WTC11 (cell line): ENCODE measurements at regions not wholly inside any gene's neighbourhood (a gene's known extent, or its start where the extent isn't known, plus 50 kb on each side); places are given as distances from the start of the nearest gene placed in this dataset.

ENCODE experiments used
- ATAC-seq: fragments of 200-7000 bp; cut with Tn5 transposase; 2 replicates; pipeline ENCODE4 v1.10.0; 2021; ENCODE audit warnings: mild to moderate bottlenecking, moderate library complexity
- CTCF ChIA-PET: fragments of 300-600 bp; sonication (Branson Sonifier 250); formaldehyde crosslinking; loops from one replicate; lab custom pipeline; 2021; ENCODE audit warnings: antibody characterized with exemption; lab: Charles Lee
- POLR2A ChIA-PET: fragments of 350-600 bp; sonication (Branson Sonifier 250); formaldehyde crosslinking; loops from one replicate; lab custom pipeline; 2021; ENCODE audit warnings: antibody characterized with exemption; lab: Charles Lee
- DNase-seq: peaks from one replicate; pipeline ENCODE4 v3.0.0; 2021; ENCODE audit warnings: low spot score
- H3K27ac Mint-ChIP-seq: 2 replicates; pipeline ENCODE4 v1.8.0; 2021; ENCODE audit warnings: mixed read lengths
- H3K27me3 Mint-ChIP-seq: 2 replicates; pipeline ENCODE4 v1.8.0; 2021; ENCODE audit warnings: low read depth, mild to moderate bottlenecking, moderate library complexity, mixed read lengths
- H3K36me3 Mint-ChIP-seq: 2 replicates; pipeline ENCODE4 v1.8.0; 2021; ENCODE audit warnings: mixed read lengths
- H3K4me1 Mint-ChIP-seq: 2 replicates; pipeline ENCODE4 v1.8.0; 2022; ENCODE audit warnings: mixed read lengths
- H3K4me3 Mint-ChIP-seq: 2 replicates; pipeline ENCODE4 v1.8.0; 2021; ENCODE audit warnings: mild to moderate bottlenecking, moderate library complexity, mixed read lengths
- H3K9me3 Mint-ChIP-seq: 2 replicates; pipeline ENCODE4 v1.8.0; 2021; ENCODE audit warnings: mixed read lengths
- EMX1 ChIP-seq: fragments of 250-450 bp; sonication (Bioruptor Pico); IDR thresholded peaks from 2 replicates; pipeline ENCODE4 v1.8.0; 2021; ENCODE audit warnings: mild to moderate bottlenecking
- GRHL2 ChIP-seq: fragments of 250-450 bp; sonication (Bioruptor Pico); IDR thresholded peaks from 2 replicates; pipeline ENCODE4 v1.8.0; 2022; ENCODE audit warnings: mild to moderate bottlenecking, moderate library complexity; ENCODE audit not compliant: insufficient replicate concordance, severe bottlenecking
- GTF2I ChIP-seq: fragments of 250-450 bp; sonication (Bioruptor Pico); conservative IDR thresholded peaks from 2 replicates; pipeline ENCODE4 v1.4.0; 2021; ENCODE audit warnings: mild to moderate bottlenecking
- JAZF1 ChIP-seq: fragments of 250-450 bp; sonication (Bioruptor Pico); IDR thresholded peaks from 2 replicates; pipeline ENCODE4 v1.9.0; 2021; ENCODE audit warnings: moderate library complexity, mild to moderate bottlenecking, inconsistent platforms
- RORB ChIP-seq: fragments of 250-450 bp; sonication (Bioruptor Pico); IDR thresholded peaks from 2 replicates; pipeline ENCODE4 v1.9.0; 2021; ENCODE audit warnings: mild to moderate bottlenecking
- TEAD1 ChIP-seq: sonication (generic); formaldehyde crosslinking; IDR thresholded peaks from 2 replicates; pipeline ENCODE4 v1.8.0; 2022; ENCODE audit warnings: mild to moderate bottlenecking, missing genetic modification reagents
- TEAD4 ChIP-seq: sonication (generic); formaldehyde crosslinking; IDR thresholded peaks from 2 replicates; pipeline ENCODE4 v1.8.0; 2022; ENCODE audit warnings: mild to moderate bottlenecking, missing genetic modification reagents
- TP53 ChIP-seq: sonication (generic); formaldehyde crosslinking; IDR thresholded peaks from 2 replicates; pipeline ENCODE4 v1.8.1; 2023; ENCODE audit warnings: mild to moderate bottlenecking, missing genetic modification reagents
- ZNF232 ChIP-seq: sonication (generic); formaldehyde crosslinking; IDR thresholded peaks from 2 replicates; pipeline ENCODE4 v1.8.0; 2022; ENCODE audit warnings: mild to moderate bottlenecking, missing genetic modification reagents
- ZNF263 ChIP-seq: sonication (generic); formaldehyde crosslinking; IDR thresholded peaks from 2 replicates; pipeline ENCODE4 v1.8.1; 2022; ENCODE audit warnings: low read depth, mild to moderate bottlenecking, moderate library complexity, missing genetic modification reagents
- TF ChIP-seq, protein P1 (sequence below): sonication (generic); formaldehyde crosslinking; IDR thresholded peaks from 2 replicates; pipeline ENCODE4 v1.8.0; 2022; ENCODE audit warnings: missing genetic modification reagents
- TF ChIP-seq, protein P2 (sequence below): sonication (generic); formaldehyde crosslinking; IDR thresholded peaks from 2 replicates; pipeline ENCODE4 v1.8.1; 2023; ENCODE audit warnings: mild to moderate bottlenecking, missing genetic modification reagents, borderline replicate concordance
- TF ChIP-seq, protein P3 (sequence below): sonication (generic); formaldehyde crosslinking; IDR thresholded peaks from 2 replicates; pipeline ENCODE4 v1.8.1; 2023; ENCODE audit warnings: mild to moderate bottlenecking, missing genetic modification reagents
- TF ChIP-seq, protein P4 (sequence below): sonication (generic); formaldehyde crosslinking; IDR thresholded peaks from 2 replicates; pipeline ENCODE4 v1.8.0; 2023; ENCODE audit warnings: mild to moderate bottlenecking, missing genetic modification reagents

DNA sequence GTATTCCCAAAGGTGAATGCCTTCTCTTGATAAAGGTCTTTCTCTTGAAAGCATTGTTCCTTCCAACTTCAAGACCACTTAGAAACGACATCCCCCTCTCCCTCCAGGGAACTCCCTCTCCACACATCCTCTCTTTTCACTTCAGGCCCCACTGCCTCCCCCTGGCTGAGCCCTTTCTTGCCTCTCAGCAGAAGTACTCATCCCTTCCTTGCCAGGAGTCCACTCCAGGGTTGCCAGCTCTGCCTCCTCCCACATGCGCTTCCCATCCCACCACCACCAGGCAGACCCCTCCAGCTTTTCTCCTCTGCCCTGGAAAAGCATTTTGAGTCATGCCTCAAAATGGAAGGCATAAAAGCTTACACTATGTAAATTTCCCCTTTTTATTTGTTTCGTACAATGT is 126.3 kb upstream of the SALL3 start:
- no peak for DNase-seq
- no peak overlapping the region for H3K27ac Mint-ChIP-seq
- H3K36me3 Mint-ChIP-seq: peaks cover 28% of the 10 kb centered on the region
- H3K4me1 Mint-ChIP-seq: no peaks in the 10 kb centered on the region
- TF ChIP-seq TEAD1 (CRISPR knock-in tag): no peak
- no peak for TF ChIP-seq RORB
- no peak for TF ChIP-seq ZNF232 (CRISPR knock-in tag)
- TF ChIP-seq EMX1 (CRISPR knock-in tag): no peak
- TF ChIP-seq GRHL2 (CRISPR knock-in tag): no peak
- no peak for TF ChIP-seq TP53 (CRISPR knock-in tag)
- ATAC-seq: no peak
- ChIA-PET POLR2A (no interaction called here), CTCF (no interaction called here)
- peaks cover 5% of the 10 kb centered on the region for H3K27me3 Mint-ChIP-seq
- H3K4me3 Mint-ChIP-seq: no peak overlapping the region
- H3K9me3 Mint-ChIP-seq: peaks cover 59% of the 10 kb centered on the region

DNA sequence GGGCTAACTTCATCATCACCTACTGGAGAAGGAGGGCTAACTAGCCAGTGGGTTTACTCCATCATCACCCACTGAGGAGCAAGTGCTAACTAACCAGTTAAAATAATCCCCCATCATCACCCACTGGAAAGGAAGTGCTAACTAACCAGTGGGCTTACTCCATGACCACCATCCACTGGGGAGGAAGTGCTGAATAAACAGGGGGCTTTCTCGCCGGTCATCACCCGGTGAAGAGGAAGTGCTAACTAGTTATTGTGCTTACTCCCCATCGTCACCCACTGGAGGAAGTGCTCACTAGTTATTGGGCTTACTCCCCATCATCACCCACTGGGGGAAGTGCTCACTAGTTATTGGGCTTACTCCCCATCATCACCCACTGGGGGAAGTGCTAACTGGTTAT is 124.4 kb upstream of the SALL3 start:
- H3K9me3 Mint-ChIP-seq: peaks cover 54% of the 10 kb centered on the region
- POLR2A ChIA-PET: no interaction called here

More for the DNA sequence above, 124.4 kb upstream of the SALL3 start:
- TF ChIP-seq, protein P1, sequence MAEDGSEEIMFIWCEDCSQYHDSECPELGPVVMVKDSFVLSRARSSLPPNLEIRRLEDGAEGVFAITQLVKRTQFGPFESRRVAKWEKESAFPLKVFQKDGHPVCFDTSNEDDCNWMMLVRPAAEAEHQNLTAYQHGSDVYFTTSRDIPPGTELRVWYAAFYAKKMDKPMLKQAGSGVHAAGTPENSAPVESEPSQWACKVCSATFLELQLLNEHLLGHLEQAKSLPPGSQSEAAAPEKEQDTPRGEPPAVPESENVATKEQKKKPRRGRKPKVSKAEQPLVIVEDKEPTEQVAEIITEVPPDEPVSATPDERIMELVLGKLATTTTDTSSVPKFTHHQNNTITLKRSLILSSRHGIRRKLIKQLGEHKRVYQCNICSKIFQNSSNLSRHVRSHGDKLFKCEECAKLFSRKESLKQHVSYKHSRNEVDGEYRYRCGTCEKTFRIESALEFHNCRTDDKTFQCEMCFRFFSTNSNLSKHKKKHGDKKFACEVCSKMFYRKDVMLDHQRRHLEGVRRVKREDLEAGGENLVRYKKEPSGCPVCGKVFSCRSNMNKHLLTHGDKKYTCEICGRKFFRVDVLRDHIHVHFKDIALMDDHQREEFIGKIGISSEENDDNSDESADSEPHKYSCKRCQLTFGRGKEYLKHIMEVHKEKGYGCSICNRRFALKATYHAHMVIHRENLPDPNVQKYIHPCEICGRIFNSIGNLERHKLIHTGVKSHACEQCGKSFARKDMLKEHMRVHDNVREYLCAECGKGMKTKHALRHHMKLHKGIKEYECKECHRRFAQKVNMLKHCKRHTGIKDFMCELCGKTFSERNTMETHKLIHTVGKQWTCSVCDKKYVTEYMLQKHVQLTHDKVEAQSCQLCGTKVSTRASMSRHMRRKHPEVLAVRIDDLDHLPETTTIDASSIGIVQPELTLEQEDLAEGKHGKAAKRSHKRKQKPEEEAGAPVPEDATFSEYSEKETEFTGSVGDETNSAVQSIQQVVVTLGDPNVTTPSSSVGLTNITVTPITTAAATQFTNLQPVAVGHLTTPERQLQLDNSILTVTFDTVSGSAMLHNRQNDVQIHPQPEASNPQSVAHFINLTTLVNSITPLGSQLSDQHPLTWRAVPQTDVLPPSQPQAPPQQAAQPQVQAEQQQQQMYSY: no peak
- TF ChIP-seq JAZF1 (no peak), TP53 (CRISPR knock-in tag) (no peak), TEAD4 (no peak), GRHL2 (CRISPR knock-in tag) (no peak), ZNF263 (no peak), GTF2I (CRISPR knock-in tag) (no peak)
- TF ChIP-seq, protein P2, sequence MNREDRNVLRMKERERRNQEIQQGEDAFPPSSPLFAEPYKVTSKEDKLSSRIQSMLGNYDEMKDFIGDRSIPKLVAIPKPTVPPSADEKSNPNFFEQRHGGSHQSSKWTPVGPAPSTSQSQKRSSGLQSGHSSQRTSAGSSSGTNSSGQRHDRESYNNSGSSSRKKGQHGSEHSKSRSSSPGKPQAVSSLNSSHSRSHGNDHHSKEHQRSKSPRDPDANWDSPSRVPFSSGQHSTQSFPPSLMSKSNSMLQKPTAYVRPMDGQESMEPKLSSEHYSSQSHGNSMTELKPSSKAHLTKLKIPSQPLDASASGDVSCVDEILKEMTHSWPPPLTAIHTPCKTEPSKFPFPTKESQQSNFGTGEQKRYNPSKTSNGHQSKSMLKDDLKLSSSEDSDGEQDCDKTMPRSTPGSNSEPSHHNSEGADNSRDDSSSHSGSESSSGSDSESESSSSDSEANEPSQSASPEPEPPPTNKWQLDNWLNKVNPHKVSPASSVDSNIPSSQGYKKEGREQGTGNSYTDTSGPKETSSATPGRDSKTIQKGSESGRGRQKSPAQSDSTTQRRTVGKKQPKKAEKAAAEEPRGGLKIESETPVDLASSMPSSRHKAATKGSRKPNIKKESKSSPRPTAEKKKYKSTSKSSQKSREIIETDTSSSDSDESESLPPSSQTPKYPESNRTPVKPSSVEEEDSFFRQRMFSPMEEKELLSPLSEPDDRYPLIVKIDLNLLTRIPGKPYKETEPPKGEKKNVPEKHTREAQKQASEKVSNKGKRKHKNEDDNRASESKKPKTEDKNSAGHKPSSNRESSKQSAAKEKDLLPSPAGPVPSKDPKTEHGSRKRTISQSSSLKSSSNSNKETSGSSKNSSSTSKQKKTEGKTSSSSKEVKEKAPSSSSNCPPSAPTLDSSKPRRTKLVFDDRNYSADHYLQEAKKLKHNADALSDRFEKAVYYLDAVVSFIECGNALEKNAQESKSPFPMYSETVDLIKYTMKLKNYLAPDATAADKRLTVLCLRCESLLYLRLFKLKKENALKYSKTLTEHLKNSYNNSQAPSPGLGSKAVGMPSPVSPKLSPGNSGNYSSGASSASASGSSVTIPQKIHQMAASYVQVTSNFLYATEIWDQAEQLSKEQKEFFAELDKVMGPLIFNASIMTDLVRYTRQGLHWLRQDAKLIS (CRISPR knock-in tag): no peak
- TF ChIP-seq, protein P3, sequence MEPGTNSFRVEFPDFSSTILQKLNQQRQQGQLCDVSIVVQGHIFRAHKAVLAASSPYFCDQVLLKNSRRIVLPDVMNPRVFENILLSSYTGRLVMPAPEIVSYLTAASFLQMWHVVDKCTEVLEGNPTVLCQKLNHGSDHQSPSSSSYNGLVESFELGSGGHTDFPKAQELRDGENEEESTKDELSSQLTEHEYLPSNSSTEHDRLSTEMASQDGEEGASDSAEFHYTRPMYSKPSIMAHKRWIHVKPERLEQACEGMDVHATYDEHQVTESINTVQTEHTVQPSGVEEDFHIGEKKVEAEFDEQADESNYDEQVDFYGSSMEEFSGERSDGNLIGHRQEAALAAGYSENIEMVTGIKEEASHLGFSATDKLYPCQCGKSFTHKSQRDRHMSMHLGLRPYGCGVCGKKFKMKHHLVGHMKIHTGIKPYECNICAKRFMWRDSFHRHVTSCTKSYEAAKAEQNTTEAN (CRISPR knock-in tag): no peak
- TF ChIP-seq, protein P4, sequence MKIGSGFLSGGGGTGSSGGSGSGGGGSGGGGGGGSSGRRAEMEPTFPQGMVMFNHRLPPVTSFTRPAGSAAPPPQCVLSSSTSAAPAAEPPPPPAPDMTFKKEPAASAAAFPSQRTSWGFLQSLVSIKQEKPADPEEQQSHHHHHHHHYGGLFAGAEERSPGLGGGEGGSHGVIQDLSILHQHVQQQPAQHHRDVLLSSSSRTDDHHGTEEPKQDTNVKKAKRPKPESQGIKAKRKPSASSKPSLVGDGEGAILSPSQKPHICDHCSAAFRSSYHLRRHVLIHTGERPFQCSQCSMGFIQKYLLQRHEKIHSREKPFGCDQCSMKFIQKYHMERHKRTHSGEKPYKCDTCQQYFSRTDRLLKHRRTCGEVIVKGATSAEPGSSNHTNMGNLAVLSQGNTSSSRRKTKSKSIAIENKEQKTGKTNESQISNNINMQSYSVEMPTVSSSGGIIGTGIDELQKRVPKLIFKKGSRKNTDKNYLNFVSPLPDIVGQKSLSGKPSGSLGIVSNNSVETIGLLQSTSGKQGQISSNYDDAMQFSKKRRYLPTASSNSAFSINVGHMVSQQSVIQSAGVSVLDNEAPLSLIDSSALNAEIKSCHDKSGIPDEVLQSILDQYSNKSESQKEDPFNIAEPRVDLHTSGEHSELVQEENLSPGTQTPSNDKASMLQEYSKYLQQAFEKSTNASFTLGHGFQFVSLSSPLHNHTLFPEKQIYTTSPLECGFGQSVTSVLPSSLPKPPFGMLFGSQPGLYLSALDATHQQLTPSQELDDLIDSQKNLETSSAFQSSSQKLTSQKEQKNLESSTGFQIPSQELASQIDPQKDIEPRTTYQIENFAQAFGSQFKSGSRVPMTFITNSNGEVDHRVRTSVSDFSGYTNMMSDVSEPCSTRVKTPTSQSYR (CRISPR knock-in tag): no peak
- Mint-ChIP-seq H3K36me3 (peaks cover 26% of the 10 kb centered on the region), H3K27me3 (peaks cover 5% of the 10 kb centered on the region), H3K27ac (no peak overlapping the region), H3K4me1 (no peaks in the 10 kb centered on the region), H3K4me3 (no peak overlapping the region)
- DNase-seq (no peak), ATAC-seq (no peak)
- CTCF ChIA-PET: no interaction called here
